ENCODE measurements at regions not wholly inside any gene's neighbourhood (a gene's known extent, or its start where the extent isn't known, plus 50 kb on each side); places are given as distances from the start of the nearest gene placed in this dataset.

GRCh38 chr11:81339521-81339920 lies 1394.1 kb downstream of the FAM181B start:
- Histone ChIP-seq H2BK20ac (ENCODE audit: low read length) (no peak overlapping the region), H3K4ac (replicated peaks; ENCODE audit: insufficient read length, low read depth, low read length) (no peak overlapping the region), H3K23ac (ENCODE audit: insufficient read length) (no peak overlapping the region), H3K27me3 (replicated peaks in 1 of 4; ENCODE audit: control insufficient read depth in 3 of 4, extremely low read depth in 1 of 4, insufficient read depth in 3 of 4, low read length in 3 of 4) (no peaks in the 10 kb centered on the region), H3K36me3 (ENCODE audit: control insufficient read depth in 2 of 4, insufficient read depth in 4 of 4, low read length in 3 of 4) (no peaks in the 10 kb centered on the region), H3K18ac (ENCODE audit: extremely low read depth, low read length) (no peak overlapping the region), H4K91ac (replicated peaks; ENCODE audit: insufficient read length, low read length) (no peak overlapping the region), H2BK120ac (replicated peaks; ENCODE audit: low read depth, low read length) (no peak overlapping the region), H3K4me2 (ENCODE audit: insufficient read depth in 1 of 2, low read depth in 2 of 2, low read length in 2 of 2) (no peak overlapping the region), H4K20me1 (replicated peaks in 1 of 2; ENCODE audit: control insufficient read depth in 1 of 2, insufficient read depth in 2 of 2, low read length in 2 of 2) (no peaks in the 10 kb centered on the region), H2BK15ac (ENCODE audit: low read length) (no peak overlapping the region), H3K4me1 (replicated peaks in 1 of 4; ENCODE audit: control insufficient read depth in 3 of 4, insufficient read depth in 4 of 4, low read length in 3 of 4) (no peaks in the 10 kb centered on the region), H4K5ac (ENCODE audit: insufficient read length, low read depth, low read length) (no peak overlapping the region), H3K9me3 (ENCODE audit: insufficient read depth in 2 of 2, low read depth in 1 of 2, low read length in 1 of 2) (no peaks in the 10 kb centered on the region), H3K56ac (replicated peaks; ENCODE audit: insufficient read length, low read depth, low read length) (no peak overlapping the region), H2BK12ac (ENCODE audit: low read depth, low read length) (no peak overlapping the region), H2AFZ (ENCODE audit: low read length) (no peak overlapping the region), H3K9ac (replicated peaks in 1 of 4; ENCODE audit: extremely low read depth in 1 of 4, low read depth in 3 of 4, low read length in 3 of 4) (no peak overlapping the region), H3K4me3 (ENCODE audit: extremely low read depth in 1 of 4, insufficient read depth in 2 of 4, low read depth in 3 of 4, low read length in 4 of 4) (no peak overlapping the region), H2AK5ac (ENCODE audit: low read depth, low read length) (no peak overlapping the region), H2BK5ac (ENCODE audit: low read depth, low read length) (no peak overlapping the region), H4K8ac (ENCODE audit: extremely low read depth, insufficient read depth, low read length) (no peak overlapping the region), H3K23me2 (ENCODE audit: low read depth, low read length) (no peaks in the 10 kb centered on the region), H3K14ac (ENCODE audit: insufficient read length) (no peak overlapping the region), H3K79me2 (ENCODE audit: control insufficient read depth in 1 of 2, insufficient read depth in 2 of 2, low read length in 2 of 2) (no peaks in the 10 kb centered on the region), H3K79me1 (ENCODE audit: low read depth, low read length) (no peaks in the 10 kb centered on the region), H3K27ac (ENCODE audit: low read depth, low read length) (no peak overlapping the region)
- WGBS, 2 experiments (ENCODE audit: extremely low coverage in 1 of 2, insufficient coverage in 1 of 2, insufficient read length in 1 of 2, insufficient replicate concordance in 2 of 2, low coverage in 1 of 2, low lambda C conversion rate in 2 of 2, missing lambda C conversion rate in 1 of 2): 78% methylated on average over 2 of the region's 2 CpGs; no CpG with 5 or more reads in 1 of the 2 experiments
- no peak for DNase-seq (ENCODE audit: low read depth in 1 of 2, low spot score in 2 of 2)
- CTCF ChIA-PET (ENCODE audit: partially characterized antibody): no interaction called here
- no peak for FAIRE-seq
- no peak for TF ChIP-seq RXRA (IDR thresholded peaks at IDR 0.05; ENCODE audit: insufficient read depth, low read depth, low read length)
- no peak for TF ChIP-seq ATF2 (IDR thresholded peaks at IDR 0.05; ENCODE audit: low read length)
- TF ChIP-seq POLR2AphosphoS5 (IDR thresholded peaks at IDR 0.05; ENCODE audit: low read depth, low read length): no peak
- TF ChIP-seq HDAC6 (IDR thresholded peaks at IDR 0.05; ENCODE audit: low read depth, low read length): no peak
- no peak for TF ChIP-seq SIRT6 (IDR thresholded peaks at IDR 0.05; ENCODE audit: low read length)
- TF ChIP-seq CTCF (IDR thresholded peaks at IDR 0.05; ENCODE audit: control extremely low read depth in 1 of 3, insufficient read depth in 1 of 3, low read depth in 1 of 3, low read length in 3 of 3): no peak
- TF ChIP-seq SIN3A (conservative IDR thresholded peaks at IDR 0.05 in 1 of 2, IDR thresholded peaks at IDR 0.05 in 1 of 2; ENCODE audit: low read depth in 1 of 2, low read length in 2 of 2): no peak
- no peak for TF ChIP-seq BRCA1 (IDR thresholded peaks at IDR 0.05; ENCODE audit: low read depth, low read length)
- no peak for TF ChIP-seq SUZ12 (IDR thresholded peaks at IDR 0.05; ENCODE audit: low read length)
- no peak for TF ChIP-seq CEBPB (IDR thresholded peaks at IDR 0.05; ENCODE audit: low read depth, low read length)
- TF ChIP-seq YY1 (IDR thresholded peaks at IDR 0.05; ENCODE audit: low read depth, low read length): no peak
- POLR2A ChIA-PET (ENCODE audit: partially characterized antibody): no interaction called here

Data from H1 (cell line).